ENCODE measurements at regions not wholly inside any gene's neighbourhood (a gene's known extent, or its start where the extent isn't known, plus 50 kb on each side); places are given as distances from the start of the nearest gene placed in this dataset.

GRCh38 chr7:94054130-94054529 lies 50.0 kb upstream of the BET1 start:
- no peak for DNase-seq (ENCODE audit: low read depth)

GRCh38 chr7:94055963-94056362 lies 51.8 kb upstream of the BET1 start:
- no peak for DNase-seq (ENCODE audit: low read depth)

- DNase-seq (ENCODE audit: low read depth): no peak
These were observed 52.6 kb upstream of the BET1 start for GRCh38 chr7:94056796-94057207.

- no peak for DNase-seq (ENCODE audit: low read depth)
These were observed 53.8 kb upstream of the BET1 start for GRCh38 chr7:94057955-94058354.

- no peak for DNase-seq (ENCODE audit: low read depth)
These were observed 55.6 kb upstream of the BET1 start for GRCh38 chr7:94059746-94060145.

- DNase-seq (ENCODE audit: low read depth): no peak
These were observed 56.6 kb upstream of the BET1 start for GRCh38 chr7:94060752-94061151.

GRCh38 chr7:94061326-94061725 lies 57.2 kb upstream of the BET1 start:
- DNase-seq (ENCODE audit: low read depth): no peak

GRCh38 chr7:94062372-94062771 lies 58.2 kb upstream of the BET1 start:
- no peak for DNase-seq (ENCODE audit: low read depth)

- DNase-seq (ENCODE audit: low read depth): no peak
These were observed 60.5 kb upstream of the BET1 start for GRCh38 chr7:94064541-94065191.

GRCh38 chr7:94067047-94067446 lies 62.9 kb upstream of the BET1 start:
- no peak for DNase-seq (ENCODE audit: low read depth)

- DNase-seq (ENCODE audit: low read depth): no peak
These were observed 63.4 kb upstream of the BET1 start for GRCh38 chr7:94067506-94067905.

- no peak for DNase-seq (ENCODE audit: low read depth)
These were observed 65.1 kb upstream of the BET1 start for GRCh38 chr7:94069162-94069739.

GRCh38 chr7:94080551-94080950 lies 76.4 kb upstream of the BET1 start:
- no peak for DNase-seq (ENCODE audit: low read depth)

- no peak for DNase-seq (ENCODE audit: low read depth)
These were observed 78.0 kb upstream of the BET1 start for GRCh38 chr7:94082126-94082525.

- peak; percentile 1 for DNase-seq (ENCODE audit: low read depth)
These were observed 83.7 kb upstream of the BET1 start for GRCh38 chr7:94087664-94088352.

GRCh38 chr7:94088560-94088959 lies 84.4 kb upstream of the BET1 start:
- DNase-seq (ENCODE audit: low read depth): no peak

- DNase-seq (ENCODE audit: low read depth): no peak
These were observed 85.7 kb upstream of the BET1 start for GRCh38 chr7:94089806-94090205.

- no peak for DNase-seq (ENCODE audit: low read depth)
These were observed 88.8 kb upstream of the BET1 start for GRCh38 chr7:94092980-94093379.

- no peak for DNase-seq (ENCODE audit: low read depth)
These were observed 90.1 kb upstream of the BET1 start for GRCh38 chr7:94094298-94094697.

- DNase-seq (ENCODE audit: low read depth): no peak
These were observed 91.3 kb upstream of the BET1 start for GRCh38 chr7:94095316-94096009.

- DNase-seq (ENCODE audit: low read depth): no peak
These were observed 95.5 kb upstream of the BET1 start for GRCh38 chr7:94099679-94100078.

GRCh38 chr7:94100723-94101345 lies 96.7 kb upstream of the BET1 start:
- DNase-seq (ENCODE audit: low read depth): no peak

- DNase-seq (ENCODE audit: low read depth): no peak
These were observed 100.1 kb upstream of the BET1 start for GRCh38 chr7:94104301-94104700.
